ENCODE measurements at regions not wholly inside any gene's neighbourhood (a gene's known extent, or its start where the extent isn't known, plus 50 kb on each side); places are given as distances from the start of the nearest gene placed in this dataset.

- DNase-seq (ENCODE audit: low read depth) = no peak
These were observed 254.9 kb upstream of the HS6ST1 start for GRCh38 chr2:128573531-128573930.

GRCh38 chr2:128577141-128577930, 258.7 kb upstream of the HS6ST1 start:
- no peak for DNase-seq (ENCODE audit: low read depth)

GRCh38 chr2:128578406-128579390, 260.0 kb upstream of the HS6ST1 start:
- DNase-seq (ENCODE audit: low read depth) = no peak

- no peak for DNase-seq (ENCODE audit: low read depth)
These were observed 261.2 kb upstream of the HS6ST1 start for GRCh38 chr2:128579825-128580224.

GRCh38 chr2:128580988-128581848, 262.6 kb upstream of the HS6ST1 start:
- no peak for DNase-seq (ENCODE audit: low read depth)

GRCh38 chr2:128581849-128582244, 263.2 kb upstream of the HS6ST1 start:
- DNase-seq (ENCODE audit: low read depth) = no peak

- no peak for DNase-seq (ENCODE audit: low read depth)
These were observed 265.7 kb upstream of the HS6ST1 start for GRCh38 chr2:128584296-128584890.

- DNase-seq (ENCODE audit: low read depth) = peak; percentile 33
These were observed 267.0 kb upstream of the HS6ST1 start for GRCh38 chr2:128585706-128586105.

- DNase-seq (ENCODE audit: low read depth) = no peak
These were observed 271.0 kb upstream of the HS6ST1 start for GRCh38 chr2:128589681-128590080.

- no peak for DNase-seq (ENCODE audit: low read depth)
These were observed 271.8 kb upstream of the HS6ST1 start for GRCh38 chr2:128590309-128591021.

- no peak for DNase-seq (ENCODE audit: low read depth)
These were observed 272.6 kb upstream of the HS6ST1 start for GRCh38 chr2:128591022-128591860.

- DNase-seq (ENCODE audit: low read depth) = no peak
These were observed 273.5 kb upstream of the HS6ST1 start for GRCh38 chr2:128591861-128592822.

- no peak for DNase-seq (ENCODE audit: low read depth)
These were observed 274.8 kb upstream of the HS6ST1 start for GRCh38 chr2:128593518-128593878.

GRCh38 chr2:128593879-128594650, 275.4 kb upstream of the HS6ST1 start:
- peak; percentile 85 for DNase-seq (ENCODE audit: low read depth)

- no peak for DNase-seq (ENCODE audit: low read depth)
These were observed 275.9 kb upstream of the HS6ST1 start for GRCh38 chr2:128594651-128594910.

- no peak for DNase-seq (ENCODE audit: low read depth)
These were observed 276.4 kb upstream of the HS6ST1 start for GRCh38 chr2:128594953-128595677.

- DNase-seq (ENCODE audit: low read depth) = no peak
These were observed 277.2 kb upstream of the HS6ST1 start for GRCh38 chr2:128595763-128596395.
